NCI-H460 (cell line): ENCODE measurements at regions not wholly inside any gene's neighbourhood (a gene's known extent, or its start where the extent isn't known, plus 50 kb on each side); places are given as distances from the start of the nearest gene placed in this dataset.
A peak's percentile ranks its signal among the peaks of the same experiment; 100 is the strongest.
"Not testable (repeated sequence)": the region's sequence is repeated elsewhere in the genome, so short reads cannot be mapped to it uniquely, and the experiment has no call there.

Source experiments
- DNase-seq: peaks from one replicate; pipeline ENCODE4 v3.0.0-alpha.2; 2016; ENCODE audit warnings: low read depth; ENCODE audit errors: extremely low read depth

DNA sequence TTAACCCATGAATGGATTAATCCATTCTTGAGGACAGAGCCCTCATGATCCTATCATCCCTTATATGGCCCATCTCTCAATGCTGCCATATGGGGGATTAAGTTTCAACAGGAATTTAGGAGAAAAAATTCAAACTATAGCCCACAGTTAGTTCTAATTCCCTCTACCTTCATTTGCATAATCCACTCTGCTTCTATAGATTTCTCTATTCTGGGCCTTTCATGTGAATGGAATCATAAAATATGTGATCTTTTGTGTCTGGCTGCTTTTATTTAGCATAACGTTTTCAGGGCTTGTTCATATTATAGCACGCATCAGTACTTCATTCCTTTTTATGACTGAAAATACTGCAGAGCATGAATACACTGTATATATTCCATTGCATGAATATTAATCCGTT is 55.4 kb downstream of the CTSL start:
- DNase-seq, result no peak

DNA sequence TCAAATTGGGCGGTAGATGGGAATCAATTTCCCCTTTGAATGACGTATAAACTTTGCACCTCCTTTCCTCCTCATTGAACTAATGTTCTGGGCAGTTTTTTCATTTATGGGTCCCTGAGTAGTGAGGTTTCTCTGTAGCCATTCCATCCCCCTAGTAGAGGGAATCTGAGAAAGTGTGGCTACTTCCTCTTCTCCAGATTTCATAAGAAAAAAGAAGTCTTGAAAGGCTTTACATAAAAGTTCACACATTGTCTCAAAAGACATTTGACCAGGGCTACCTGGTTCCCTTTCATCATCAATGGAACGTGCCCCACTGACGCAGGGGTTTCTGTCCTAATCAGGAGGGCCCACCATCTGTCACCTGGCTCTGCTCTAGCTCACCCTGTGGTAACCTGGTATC is 57.3 kb downstream of the CTSL start:
- DNase-seq, result no peak

DNA sequence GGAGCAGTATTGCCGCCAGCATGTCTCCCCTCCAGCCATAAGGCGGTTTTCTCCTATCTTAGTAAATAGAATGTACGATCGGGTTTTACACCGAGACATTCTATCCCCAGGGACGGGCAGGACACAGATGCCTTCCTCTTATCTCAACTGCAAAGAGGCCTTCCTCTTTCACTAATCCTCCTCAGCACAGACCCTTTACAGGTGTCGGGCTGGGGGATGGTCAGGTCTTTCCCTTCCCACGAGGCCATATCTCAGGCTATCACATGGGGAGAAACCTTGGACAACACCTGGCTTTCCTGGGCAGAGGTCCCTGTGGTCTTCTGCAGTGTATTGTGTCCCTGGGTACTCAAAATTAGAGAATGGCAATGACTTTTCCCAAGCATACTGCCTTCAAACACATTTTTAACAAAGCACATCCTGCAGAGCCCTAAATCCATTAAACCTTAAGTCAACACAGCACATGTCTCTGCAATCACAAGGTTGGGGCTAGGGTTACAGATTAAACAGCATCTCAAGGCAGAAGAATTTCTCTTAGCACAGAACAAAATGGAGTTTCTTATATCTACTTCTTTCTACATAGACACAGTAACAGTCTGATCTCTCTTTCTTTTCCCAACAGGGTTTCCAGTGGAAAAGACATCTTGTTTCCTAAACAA is 59.5 kb downstream of the CTSL start:
- DNase-seq, result not testable (repeated sequence)

DNA sequence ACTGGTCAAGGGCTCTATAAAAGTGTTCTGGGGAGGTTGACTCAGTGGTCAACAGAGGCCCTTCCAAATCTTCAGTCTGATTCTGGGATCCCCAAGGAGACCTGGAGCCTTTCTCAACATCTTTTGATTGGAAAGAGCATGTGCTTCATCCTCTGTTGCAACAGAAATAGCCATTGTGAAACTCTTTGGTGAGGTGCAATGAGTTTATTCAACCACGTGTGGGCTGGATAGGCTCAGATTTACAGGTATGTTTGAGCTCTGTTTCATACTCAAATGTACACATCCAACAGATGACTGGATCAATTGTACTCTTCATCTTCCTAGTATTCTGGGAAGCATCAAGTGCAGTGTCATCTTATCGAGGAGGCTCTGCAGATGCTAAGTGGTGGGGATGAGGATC is 60.5 kb downstream of the CTSL start:
- no peak for DNase-seq

DNA sequence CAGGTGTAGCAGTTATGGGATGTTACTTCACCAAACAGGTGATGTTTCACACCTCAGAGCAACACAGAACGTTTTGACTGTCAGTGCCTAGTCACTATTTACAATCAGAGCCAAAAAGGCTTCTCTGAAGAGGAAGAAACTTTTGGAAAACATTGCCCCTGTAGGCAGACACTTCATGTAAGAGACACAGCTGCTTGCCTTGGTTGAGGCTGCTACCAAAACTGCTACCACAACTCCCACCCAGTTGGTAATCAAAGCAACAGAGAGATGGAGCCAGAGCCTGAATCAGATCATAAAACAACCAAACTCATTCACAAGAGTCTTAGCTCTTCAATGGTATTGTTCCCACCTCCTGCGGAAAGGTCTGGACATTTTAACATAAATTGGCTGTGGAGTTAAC is 61.0 kb downstream of the CTSL start:
- DNase-seq, result no peak

DNA sequence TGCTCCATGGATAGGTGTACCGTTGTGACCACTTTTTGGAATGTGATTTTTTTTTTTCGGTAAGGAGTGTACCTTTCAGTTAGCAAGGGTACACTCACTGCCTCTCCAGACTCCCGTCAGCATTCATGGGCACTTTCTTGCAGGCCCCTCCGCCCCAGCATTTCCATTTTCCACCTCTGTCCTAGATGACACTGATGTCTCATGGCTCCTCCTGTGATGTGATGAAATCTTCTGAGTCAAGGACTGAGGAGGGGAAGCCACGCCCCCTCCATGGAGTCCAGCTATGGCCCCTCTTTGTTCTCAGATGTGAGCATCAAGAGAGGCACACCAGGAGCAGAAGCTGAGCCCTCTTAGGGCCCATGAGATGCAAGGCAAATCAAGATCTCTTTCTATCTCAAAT is 61.8 kb downstream of the CTSL start:
- peak; percentile 38 for DNase-seq

DNA sequence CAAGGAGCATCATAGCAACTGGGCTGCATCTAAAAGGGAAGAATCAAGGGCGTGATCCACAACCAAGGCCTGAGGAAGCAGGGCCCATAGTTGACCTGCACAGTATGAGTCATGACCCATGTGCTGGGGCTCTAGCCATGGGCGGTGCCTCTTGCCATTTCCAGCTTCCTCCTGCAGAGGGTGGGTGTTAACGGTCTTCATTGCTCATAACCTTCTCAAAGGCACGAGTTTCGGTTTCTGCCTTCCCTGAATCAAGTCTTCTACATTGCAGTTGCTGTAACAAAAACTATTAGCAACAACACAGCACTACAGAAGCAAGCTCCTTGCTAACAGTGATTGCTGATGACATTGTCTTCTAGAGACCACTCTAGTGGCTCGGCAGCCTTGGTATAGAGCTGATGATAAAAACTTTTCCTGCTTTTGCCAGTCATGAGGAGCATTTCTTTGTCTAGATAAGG is 66.9 kb downstream of the CTSL start:
- peak; percentile 97 for DNase-seq

DNA sequence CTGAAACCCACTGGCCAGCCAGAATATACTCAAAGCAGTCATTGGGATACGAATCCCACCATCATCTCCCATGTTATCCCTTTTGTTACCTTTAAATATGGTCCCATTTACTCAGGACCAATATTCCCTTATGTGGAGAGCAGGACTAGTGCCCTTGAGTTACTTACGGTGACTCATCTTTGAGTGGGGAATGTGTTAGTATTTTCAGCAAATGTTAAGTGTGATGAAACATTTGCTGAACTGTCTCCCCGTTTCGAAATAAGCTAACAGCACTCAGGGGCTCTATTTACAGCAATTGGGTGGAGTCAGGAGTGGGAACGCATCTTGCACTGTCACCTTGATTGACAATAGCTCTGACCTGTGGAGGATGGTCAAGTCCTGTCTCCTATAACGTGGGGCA is 67.4 kb downstream of the CTSL start:
- peak; percentile 96 for DNase-seq

DNA sequence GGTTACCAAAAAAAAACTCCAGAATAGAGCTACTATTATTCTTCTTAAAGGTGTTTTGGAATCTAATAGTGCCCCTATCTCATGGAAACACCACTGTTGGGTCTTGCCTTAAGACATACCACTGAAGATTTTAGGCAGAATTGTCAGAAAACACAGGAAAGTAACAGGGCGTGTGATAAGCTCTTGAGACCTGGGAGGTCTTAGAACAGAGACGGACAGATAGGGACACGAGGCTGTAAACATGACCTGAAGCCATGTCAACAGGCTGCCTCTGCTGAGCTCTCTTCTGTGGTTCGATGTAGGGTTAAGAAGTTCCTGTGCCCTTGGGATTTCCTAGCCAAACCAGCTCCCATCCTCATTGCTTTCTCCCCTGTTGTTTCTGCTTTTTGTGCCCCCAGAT is 69.3 kb downstream of the CTSL start:
- no peak for DNase-seq

DNA sequence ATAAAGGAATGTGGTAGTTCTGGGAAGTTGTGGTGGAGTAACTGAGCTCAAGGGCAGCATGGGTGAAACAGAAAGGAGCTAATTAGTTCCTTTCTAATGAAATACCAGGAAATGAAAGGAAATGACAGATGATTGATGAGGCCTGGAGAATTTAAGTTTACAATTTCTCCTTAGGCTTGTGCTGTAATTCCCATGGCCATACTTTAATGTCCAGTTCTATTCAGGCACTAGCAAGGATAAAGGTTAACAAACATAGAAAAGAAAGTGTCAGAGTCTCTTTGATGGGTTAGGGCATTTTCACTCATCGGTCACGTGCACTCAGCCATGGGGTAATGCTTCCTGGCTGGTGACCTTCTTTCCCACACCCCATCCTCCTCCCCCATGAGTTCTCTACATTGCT is 70.3 kb downstream of the CTSL start:
- DNase-seq, result no peak

DNA sequence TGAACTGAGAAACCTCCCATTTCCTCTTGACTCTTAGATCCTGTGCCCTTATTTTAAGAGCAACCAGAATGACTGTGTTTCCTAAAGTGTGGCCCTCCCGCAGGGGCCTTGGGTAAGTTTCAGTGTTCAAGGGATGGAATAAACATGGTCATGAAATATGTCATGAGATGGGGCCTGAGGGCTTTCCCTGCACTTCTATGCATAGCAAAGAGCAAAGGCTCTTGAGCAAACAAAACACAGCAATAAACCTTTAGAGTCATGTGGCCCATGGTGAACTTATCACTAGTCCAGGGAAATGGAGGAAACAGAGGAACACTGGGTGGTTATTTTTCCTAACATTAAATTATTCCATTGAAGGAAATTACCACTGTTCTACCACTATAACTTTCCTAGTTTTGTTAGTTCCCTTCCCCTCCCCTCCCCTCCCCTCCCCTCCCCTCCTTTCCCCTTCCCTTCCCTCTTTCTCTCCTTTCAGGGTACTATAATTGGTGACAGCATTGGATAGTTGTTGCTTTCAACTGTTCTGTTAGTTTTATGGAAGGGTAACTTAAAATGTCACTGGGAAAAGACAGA is 72.4 kb downstream of the CTSL start:
- DNase-seq, result no peak

DNA sequence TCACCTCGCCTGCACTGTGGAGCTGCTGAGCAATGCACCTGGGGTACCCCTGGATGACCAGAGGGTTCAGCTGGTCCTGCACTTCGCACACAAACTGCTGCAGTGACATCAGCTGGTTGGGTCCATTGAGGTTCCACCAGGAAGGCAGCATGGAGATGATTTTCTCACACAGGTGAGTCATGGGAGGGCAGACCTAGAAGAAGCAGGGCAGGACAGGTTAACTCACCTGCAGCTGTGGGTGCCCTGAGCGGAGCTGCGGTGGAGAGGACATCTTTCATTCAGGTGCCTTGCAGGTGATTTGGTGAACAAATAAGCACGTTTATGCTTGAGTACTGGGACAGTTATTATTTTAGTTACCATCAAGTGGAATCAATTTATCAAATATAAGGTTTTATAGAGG is 73.6 kb downstream of the CTSL start:
- no peak for DNase-seq

DNA sequence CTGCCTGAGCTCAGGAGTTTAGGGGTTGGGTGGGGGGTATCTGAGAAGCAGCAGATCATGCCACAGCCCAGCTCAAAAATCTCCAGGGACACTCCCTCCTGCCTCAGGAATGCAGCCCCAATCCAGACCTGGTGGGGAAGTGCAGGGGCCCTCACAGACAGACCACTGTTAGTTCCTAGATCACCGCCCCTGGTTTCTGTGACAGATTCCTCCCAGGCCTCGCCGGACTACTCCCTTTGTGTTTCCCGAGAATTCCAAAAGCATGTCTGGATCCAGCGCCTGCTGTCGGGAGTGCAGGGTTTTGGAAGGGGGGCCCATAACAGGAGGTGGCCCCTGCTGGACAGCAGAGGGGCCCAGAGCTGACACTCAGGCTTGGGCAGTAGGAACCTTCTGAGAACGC is 74.5 kb downstream of the CTSL start:
- no peak for DNase-seq

DNA sequence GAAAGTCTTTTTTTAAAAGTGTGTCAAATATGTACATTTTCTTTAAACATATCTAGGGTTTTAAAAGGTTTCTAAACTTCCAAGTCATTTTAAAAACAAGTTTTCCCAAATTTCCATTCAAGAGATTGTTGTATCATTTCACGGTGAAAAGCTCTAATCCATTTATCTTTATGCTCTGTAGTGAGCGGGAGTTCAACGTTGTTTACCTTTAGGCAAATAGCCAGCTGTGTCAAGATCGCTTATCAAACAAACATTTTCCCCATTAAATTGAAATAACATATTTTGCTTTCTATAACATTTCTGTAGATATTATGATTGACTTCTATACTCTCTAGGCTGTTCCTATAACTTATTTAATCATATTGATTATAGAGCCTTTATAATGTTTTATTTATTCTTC is 75.1 kb downstream of the CTSL start:
- DNase-seq, result no peak

DNA sequence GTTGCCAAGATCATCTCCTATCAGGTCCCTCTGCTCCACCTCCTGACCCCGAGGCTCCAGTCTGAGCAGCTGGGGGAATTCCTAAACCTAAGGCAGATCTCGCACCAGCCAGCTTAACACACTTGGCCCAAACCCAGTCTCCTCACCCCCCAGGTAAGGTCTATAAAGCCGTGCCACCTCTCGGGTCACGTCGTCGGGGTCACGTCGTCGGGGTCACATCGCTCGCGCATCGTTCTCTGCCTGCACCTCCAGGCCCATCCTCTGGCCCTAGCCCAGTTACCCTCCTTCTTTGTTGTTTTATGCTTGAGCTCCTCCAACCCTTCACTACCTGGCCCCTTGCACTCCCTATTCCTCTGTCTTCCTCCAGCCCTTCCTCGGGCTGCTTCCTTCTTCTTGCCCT is 77.2 kb downstream of the CTSL start:
- DNase-seq, result no peak

DNA sequence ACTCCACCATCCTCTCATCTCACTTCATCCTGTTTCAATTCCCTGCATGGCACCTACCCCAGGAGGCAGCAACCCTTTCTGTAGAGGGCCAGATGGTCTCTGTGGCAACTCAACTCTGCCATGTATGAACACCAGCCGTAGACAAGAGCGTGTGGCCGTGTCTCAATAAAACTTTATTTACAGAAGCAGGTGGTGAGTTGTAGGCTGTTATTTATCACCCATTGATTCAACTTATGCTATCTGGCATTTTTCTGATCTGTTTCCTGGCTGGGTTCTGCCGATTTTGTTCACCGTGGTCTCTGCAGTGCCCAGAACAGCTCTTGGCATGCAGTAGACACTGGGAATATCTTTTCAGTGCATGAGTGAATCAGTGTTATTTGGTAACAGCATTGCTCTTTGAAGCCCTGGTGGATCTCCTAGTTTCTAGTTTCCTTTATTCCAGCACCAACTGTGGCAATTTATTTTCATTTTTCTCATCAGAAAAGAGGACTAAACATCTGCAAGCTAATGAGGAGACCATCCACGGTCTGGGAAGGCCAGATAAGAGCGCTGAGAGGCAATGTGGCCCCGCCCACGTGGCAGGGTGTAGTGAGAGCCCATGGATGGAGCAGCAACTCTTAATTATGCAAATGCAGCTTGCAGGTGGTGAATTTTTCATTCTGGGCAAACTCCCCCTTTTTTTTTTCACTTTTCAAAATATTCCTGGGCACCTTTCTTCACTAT is 77.9 kb downstream of the CTSL start:
- no peak for DNase-seq

DNA sequence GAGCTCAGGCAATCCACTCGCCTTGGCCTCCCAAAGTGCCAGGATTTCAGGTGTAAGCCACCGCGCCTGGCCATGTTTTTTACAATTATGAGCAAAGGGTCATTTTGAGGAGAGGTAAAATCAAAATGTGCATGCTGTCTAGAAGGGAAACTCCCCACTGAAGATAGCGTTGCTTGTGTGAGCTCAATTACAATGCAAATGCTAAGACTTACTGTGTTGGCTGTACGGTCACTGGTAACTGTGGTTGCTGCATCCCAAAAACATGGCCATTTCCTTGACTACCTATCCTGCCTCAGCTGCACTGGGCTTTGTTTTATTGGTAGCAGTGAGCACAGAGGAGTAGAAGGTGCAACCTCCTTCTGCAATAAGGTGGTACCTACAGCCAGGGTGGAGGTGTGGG is 77.4 kb upstream of the SPATA31E1 start:
- DNase-seq, result no peak

DNA sequence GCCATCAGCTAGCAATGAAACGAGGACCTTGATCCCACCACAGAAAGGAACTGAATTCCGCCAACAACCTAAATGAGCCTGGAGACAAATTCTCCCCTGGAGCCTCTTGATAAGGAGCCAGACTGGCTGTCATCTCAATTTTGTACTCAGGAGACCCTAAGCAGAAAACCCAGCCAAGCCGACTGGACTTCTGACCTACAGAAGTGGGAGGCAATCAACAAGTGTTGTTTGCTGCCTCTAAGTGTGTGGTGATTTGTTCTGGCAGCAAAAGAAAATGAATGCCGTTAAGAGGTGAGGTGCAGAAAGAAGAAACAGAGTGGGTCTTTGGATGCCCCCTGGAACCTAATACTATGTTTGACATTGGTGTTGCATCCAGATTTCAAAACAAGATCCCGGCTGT is 72.7 kb upstream of the SPATA31E1 start:
- no peak for DNase-seq

DNA sequence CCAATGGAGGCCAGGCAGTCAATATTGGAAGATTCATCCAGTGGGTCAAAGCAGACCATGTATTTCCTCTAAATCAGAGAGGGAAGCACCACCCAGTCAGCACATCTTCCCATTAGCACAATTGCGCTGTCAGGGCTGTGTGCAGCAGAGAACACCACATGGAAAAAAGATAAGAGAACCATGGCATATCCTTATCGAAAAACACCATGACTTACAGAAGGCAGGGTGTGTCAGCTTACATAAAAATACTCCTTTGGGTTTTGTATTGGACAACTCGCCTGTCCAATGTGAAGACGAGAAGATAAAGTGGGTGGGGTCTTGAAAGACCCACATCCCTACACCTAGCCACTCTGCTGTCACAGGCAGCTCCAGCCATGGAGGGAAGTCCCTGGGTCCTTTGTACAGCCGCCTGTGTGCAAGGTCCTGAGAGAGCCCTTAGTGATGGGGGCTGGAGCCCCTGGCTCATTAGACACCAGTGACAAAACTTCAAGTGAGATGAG is 71.9 kb upstream of the SPATA31E1 start:
- no peak for DNase-seq

DNA sequence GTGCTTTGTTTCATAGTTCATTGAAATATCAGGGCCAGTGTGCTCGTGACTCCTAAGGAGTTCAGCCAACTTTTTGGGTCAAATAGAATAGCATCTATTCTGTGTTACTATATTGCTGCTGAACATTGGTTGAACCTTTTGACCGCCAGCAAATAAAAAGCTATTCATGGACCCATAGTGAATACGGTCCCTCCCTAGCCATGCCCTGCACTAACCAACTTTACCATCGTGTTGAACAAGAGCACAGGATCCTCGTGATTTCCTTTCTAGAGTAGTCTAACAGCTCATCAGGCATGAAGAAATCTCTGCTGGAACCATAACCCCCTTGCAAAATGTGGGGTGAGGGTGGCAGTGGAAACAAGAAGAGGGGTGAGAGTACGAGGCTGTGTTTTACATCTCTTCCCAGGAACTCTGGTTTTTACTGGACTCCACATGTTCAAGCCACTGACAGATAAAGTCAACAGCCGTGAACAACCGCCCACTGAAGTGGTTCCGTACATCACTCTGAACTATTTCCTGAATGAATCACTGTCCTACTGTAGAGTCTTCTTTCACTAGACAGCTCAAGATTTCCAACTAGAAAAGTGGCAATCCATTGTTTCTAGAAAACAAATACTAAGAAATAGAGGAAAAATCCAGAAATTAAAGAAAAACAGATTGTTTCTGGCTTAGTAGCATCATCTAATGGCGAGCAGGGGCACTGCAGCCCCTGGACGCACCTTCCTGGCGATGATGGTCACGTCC is 70.1 kb upstream of the SPATA31E1 start:
- peak; percentile 36 for DNase-seq

DNA sequence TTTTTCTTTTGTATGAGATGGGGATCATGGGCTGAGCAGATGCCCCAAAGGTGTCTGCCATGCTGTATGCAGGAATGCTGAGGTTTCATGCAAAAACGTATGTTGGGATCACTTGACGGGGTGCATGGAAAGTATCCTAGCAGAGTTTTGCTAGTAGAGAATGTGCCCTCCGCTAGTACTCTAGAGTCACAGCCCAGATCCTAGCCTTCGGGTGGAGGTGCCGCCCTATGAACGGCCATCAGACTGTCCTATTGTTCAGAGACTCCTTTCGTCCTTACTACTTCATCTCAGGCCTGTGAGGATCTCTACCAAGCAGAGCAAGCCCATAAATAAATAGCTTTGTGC is 69.6 kb upstream of the SPATA31E1 start:
- no peak for DNase-seq

DNA sequence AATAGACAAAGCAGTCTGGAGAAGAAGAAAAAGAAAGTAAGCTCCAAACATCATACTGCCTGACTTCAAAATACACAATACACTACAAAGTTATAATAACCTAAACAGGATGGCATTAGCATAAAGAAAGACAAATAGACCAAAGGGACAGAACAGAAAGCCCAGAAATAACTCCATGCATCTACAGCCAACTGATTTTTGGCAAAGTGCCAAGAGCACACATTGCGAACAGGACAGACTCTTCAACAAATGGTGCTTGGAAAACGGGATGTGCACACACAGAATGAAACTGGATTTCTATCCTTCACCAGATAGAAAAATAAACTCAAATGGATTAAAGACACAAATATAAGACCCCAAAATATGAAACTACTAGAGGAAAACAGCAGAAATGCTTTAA is 66.6 kb upstream of the SPATA31E1 start:
- no peak for DNase-seq
